Lung (tissue), 11 donors: ENCODE measurements at regions not wholly inside any gene's neighbourhood (a gene's known extent, or its start where the extent isn't known, plus 50 kb on each side); places are given as distances from the start of the nearest gene placed in this dataset.
"Not testable (repeated sequence)": the region's sequence is repeated elsewhere in the genome, so short reads cannot be mapped to it uniquely, and the experiment has no call there.

Source experiments
- ATAC-seq: fragments of 200-7000 bp; cut with Tn5 transposase; one replicate; pipeline ENCODE4 v1.9.1; 2020; ENCODE audit warnings: moderate number of reproducible peaks; ENCODE audit not compliant: insufficient read depth, low FRiP score
- DNase-seq, 3 donors: peaks; one replicate each; pipeline ENCODE4 v3.0.0-alpha.2; 2013 to 2017
- H3K27ac ChIP-seq, 2 donors: one replicate each; pipeline ENCODE4 v1.5.1; 2013; ENCODE audit warnings: mild to moderate bottlenecking in 2 of 2, moderate library complexity in 2 of 2, control low read depth in 1 of 2, inconsistent platforms in 1 of 2, low read depth in 1 of 2, low read length in 1 of 2
- H3K27me3 ChIP-seq, 3 donors: one replicate each; pipeline ENCODE4 v1.5.1; 2013; ENCODE audit warnings: low read length in 2 of 3; ENCODE audit not compliant: control insufficient read depth in 3 of 3, insufficient read depth in 3 of 3
- H3K36me3 ChIP-seq, 4 donors: one replicate each; pipeline ENCODE4 v1.5.1; 2013; ENCODE audit warnings: low read length in 4 of 4, mild to moderate bottlenecking in 1 of 4, moderate library complexity in 1 of 4; ENCODE audit not compliant: control insufficient read depth in 4 of 4, insufficient read depth in 4 of 4
- H3K4me1 ChIP-seq, 5 donors: one replicate each; pipeline ENCODE4 v1.5.1; 2013; ENCODE audit warnings: low read length in 5 of 5, mild to moderate bottlenecking in 2 of 5, moderate library complexity in 1 of 5; ENCODE audit not compliant: control insufficient read depth in 5 of 5, insufficient read depth in 5 of 5
- H3K4me3 ChIP-seq: one replicate; pipeline ENCODE4 v1.5.1; 2013; ENCODE audit warnings: mild to moderate bottlenecking, control low read depth, moderate library complexity
- H3K9ac ChIP-seq, 2 donors: one replicate each; pipeline ENCODE4 v1.5.1; 2013; ENCODE audit warnings: low read length in 2 of 2, control low read depth in 1 of 2; ENCODE audit not compliant: insufficient read depth in 1 of 2
- H3K9me3 ChIP-seq, 4 donors: one replicate each; pipeline ENCODE4 v1.5.1; 2013; ENCODE audit warnings: low read length in 3 of 4, mild to moderate bottlenecking in 1 of 4, moderate library complexity in 1 of 4; ENCODE audit not compliant: control insufficient read depth in 4 of 4, insufficient read depth in 3 of 4
- CTCF ChIP-seq: IDR thresholded peaks from 2 replicates; pipeline ENCODE4 v1.5.1; 2012; ENCODE audit warnings: mild to moderate bottlenecking; ENCODE audit errors: control extremely low read depth, extremely low read depth
- WGBS, 2 donors: extraction: QIAGEN DNeasy Blood & Tissue Kit; methylation state at CpG; one replicate each; pipeline ENCODE4 v1.1.7; 2013; 5-methylcytosine and 5-hydroxymethylcytosine counted together
- donor health status: control.
- donor health status: control.
- donor health status: Bipolar disorder and iron deficiency.
- donor health status: healthy.
- donor health status: DM: yes; HTN: yes; CAD: no.

GRCh38 chr6:74705451-74705850, 500.4 kb downstream of the COL12A1 start:
- no peaks in the 10 kb centered on the region for H3K27me3 ChIP-seq
- WGBS, 2 donors = 50 to 71% methylated on average over 1 of the region's 1 CpG
- no peak overlapping the region for H3K4me3 ChIP-seq
- H3K27ac ChIP-seq = no peak overlapping the region
- H3K4me1 ChIP-seq = no peaks in the 10 kb centered on the region
- H3K36me3 ChIP-seq = no peaks in the 10 kb centered on the region
- no peak for DNase-seq
- ATAC-seq = no peak
- no peak overlapping the region for H3K9ac ChIP-seq
- peaks cover 0 to 2% (median 0%) of the 10 kb centered on the region in 4 donors for H3K9me3 ChIP-seq
- no peak for TF ChIP-seq CTCF

- H3K27ac ChIP-seq, H3K27me3 ChIP-seq, H3K4me1 ChIP-seq, DNase-seq, H3K9ac ChIP-seq, H3K4me3 ChIP-seq, ATAC-seq, H3K9me3 ChIP-seq, H3K36me3 ChIP-seq: not testable (repeated sequence)
- WGBS, 2 donors = 89 to 90% methylated on average over 7 of the region's 7 CpGs
These were observed 501.3 kb downstream of the COL12A1 start for GRCh38 chr6:74704540-74704939.

- Histone ChIP-seq H3K4me1 (no peaks in the 10 kb centered on the region), H3K27ac (no peak overlapping the region), H3K4me3 (no peak overlapping the region), H3K9ac (no peak overlapping the region), H3K9me3 (no peaks in the 10 kb centered on the region), H3K36me3 (no peaks in the 10 kb centered on the region), H3K27me3 (no peaks in the 10 kb centered on the region)
- ATAC-seq (no peak), DNase-seq (no peak)
- 90 to 94% methylated on average over 2 of the region's 2 CpGs for WGBS, 2 donors
- TF ChIP-seq CTCF = no peak
These were observed 515.5 kb downstream of the COL12A1 start for GRCh38 chr6:74690365-74690764.

- no peaks in the 10 kb centered on the region for H3K36me3 ChIP-seq
- H3K27ac ChIP-seq = no peak overlapping the region
- H3K27me3 ChIP-seq = no peaks in the 10 kb centered on the region
- H3K4me1 ChIP-seq = no peaks in the 10 kb centered on the region
- no peak overlapping the region for H3K4me3 ChIP-seq
- DNase-seq (no peak), ATAC-seq (no peak)
- 78 to 92% methylated on average over 2 of the region's 2 CpGs for WGBS, 2 donors
- no peak overlapping the region for H3K9ac ChIP-seq
- TF ChIP-seq CTCF = no peak
- peaks cover 0 to 3% (median 0%) of the 10 kb centered on the region in 4 donors for H3K9me3 ChIP-seq
These were observed 516.3 kb downstream of the COL12A1 start for GRCh38 chr6:74689601-74690000.
